ENCODE measurements at regions not wholly inside any gene's neighbourhood (a gene's known extent, or its start where the extent isn't known, plus 50 kb on each side); places are given as distances from the start of the nearest gene placed in this dataset.

DNA sequence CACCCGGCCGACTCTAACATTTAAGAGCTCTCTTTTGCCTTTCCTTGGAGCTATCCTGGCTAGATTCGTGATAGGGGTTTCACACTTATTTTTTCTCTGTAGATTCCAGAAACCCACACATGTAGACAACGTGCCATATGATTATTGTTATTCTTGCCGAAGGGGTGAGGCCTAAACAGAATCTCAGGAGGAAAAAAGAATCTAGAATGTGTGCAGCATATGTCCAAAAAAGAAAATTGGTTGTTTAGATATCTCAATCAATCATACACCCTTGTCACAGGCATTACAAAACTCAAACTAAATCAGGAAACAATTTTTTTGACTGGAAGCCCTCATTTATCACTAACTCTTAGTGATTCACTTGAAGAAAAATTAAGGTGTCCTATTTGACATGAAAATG is 66.9 kb upstream of the TGM3 start:
- H3K4me1 Mint-ChIP-seq (ENCODE audit: insufficient read depth, unreplicated experiment), result no peaks in the 10 kb centered on the region
- BruUV-seq (replicated peaks), result no TSS peak
- no peak overlapping the region for H3K27ac Mint-ChIP-seq (ENCODE audit: low read depth, unreplicated experiment)
- ChIA-PET POLR2A (interaction anchor here (0.6 to 0.7 kb wide), 2 partner anchors 17 to 423 kb away, joined by 3 to 4 read pairs; no protein-coding TSS in a partner anchor), CTCF (interaction anchor here (0.5 kb wide), 1 partner anchor 438 kb away, joined by 3 read pairs; no protein-coding TSS in a partner anchor)
- H3K27me3 Mint-ChIP-seq (ENCODE audit: insufficient read depth, unreplicated experiment), result no peaks in the 10 kb centered on the region
- H3K9me3 Mint-ChIP-seq (ENCODE audit: unreplicated experiment), result no peaks in the 10 kb centered on the region
- intact Hi-C loops (cut with micrococcal nuclease), result no loop called here
- H3K4me3 Mint-ChIP-seq (ENCODE audit: unreplicated experiment), result no peak overlapping the region
- TF ChIP-seq, protein P1, sequence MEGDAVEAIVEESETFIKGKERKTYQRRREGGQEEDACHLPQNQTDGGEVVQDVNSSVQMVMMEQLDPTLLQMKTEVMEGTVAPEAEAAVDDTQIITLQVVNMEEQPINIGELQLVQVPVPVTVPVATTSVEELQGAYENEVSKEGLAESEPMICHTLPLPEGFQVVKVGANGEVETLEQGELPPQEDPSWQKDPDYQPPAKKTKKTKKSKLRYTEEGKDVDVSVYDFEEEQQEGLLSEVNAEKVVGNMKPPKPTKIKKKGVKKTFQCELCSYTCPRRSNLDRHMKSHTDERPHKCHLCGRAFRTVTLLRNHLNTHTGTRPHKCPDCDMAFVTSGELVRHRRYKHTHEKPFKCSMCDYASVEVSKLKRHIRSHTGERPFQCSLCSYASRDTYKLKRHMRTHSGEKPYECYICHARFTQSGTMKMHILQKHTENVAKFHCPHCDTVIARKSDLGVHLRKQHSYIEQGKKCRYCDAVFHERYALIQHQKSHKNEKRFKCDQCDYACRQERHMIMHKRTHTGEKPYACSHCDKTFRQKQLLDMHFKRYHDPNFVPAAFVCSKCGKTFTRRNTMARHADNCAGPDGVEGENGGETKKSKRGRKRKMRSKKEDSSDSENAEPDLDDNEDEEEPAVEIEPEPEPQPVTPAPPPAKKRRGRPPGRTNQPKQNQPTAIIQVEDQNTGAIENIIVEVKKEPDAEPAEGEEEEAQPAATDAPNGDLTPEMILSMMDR (IDR thresholded peaks at IDR 0.05; ENCODE audit: unreplicated experiment), result no peak
- H3K36me3 Mint-ChIP-seq (ENCODE audit: insufficient read depth, unreplicated experiment), result no peaks in the 10 kb centered on the region
- no peak for DNase-seq (ENCODE audit: unreplicated experiment)

- no peak for DNase-seq (ENCODE audit: unreplicated experiment)
- ChIA-PET CTCF (interaction anchor here (0.6 to 1.4 kb wide), 4 partner anchors 23 to 466 kb away, joined by 3 to 6 read pairs (median 4); no protein-coding TSS in a partner anchor), POLR2A (interaction anchor here (0.6 kb wide), 2 partner anchors 22 to 70 kb away, joined by 3 read pairs; no protein-coding TSS in a partner anchor)
- TF ChIP-seq, protein P1 (IDR thresholded peaks at IDR 0.05; ENCODE audit: unreplicated experiment), result no peak
- Mint-ChIP-seq H3K4me1 (ENCODE audit: insufficient read depth, unreplicated experiment) (no peaks in the 10 kb centered on the region), H3K9me3 (ENCODE audit: unreplicated experiment) (no peaks in the 10 kb centered on the region), H3K27ac (ENCODE audit: low read depth, unreplicated experiment) (no peak overlapping the region), H3K27me3 (ENCODE audit: insufficient read depth, unreplicated experiment) (peaks cover 16% of the 10 kb centered on the region), H3K36me3 (ENCODE audit: insufficient read depth, unreplicated experiment) (no peaks in the 10 kb centered on the region), H3K4me3 (ENCODE audit: unreplicated experiment) (no peak overlapping the region)
- no TSS peak for BruUV-seq (replicated peaks)
- intact Hi-C loops (cut with micrococcal nuclease), result loop anchor here (10.0 kb wide), 1 partner anchor 114 kb away; no protein-coding TSS in a partner anchor
Observed at GRCh38 chr20:2230726-2231488, 64.9 kb upstream of the TGM3 start.

DNA sequence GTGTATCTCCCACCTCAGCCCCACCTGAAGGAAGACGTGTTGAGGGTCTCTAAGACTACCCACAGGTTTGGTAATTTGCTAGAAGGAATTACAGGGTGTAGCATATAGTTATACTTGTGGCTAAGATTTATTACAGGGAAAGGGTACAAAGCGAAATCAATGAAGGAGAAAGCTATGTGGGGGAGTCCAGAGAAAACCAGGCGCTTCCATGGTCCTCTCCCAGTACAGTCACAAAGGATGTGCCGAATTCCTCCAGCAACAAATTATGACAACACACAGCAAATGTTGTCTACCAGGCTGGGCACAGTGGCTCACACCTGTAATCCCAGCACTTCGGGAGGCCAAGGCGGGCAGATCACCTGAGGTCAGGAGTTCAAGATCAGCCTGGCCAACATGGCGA is 64.1 kb upstream of the TGM3 start:
- Mint-ChIP-seq H3K4me1 (ENCODE audit: insufficient read depth, unreplicated experiment) (peaks cover 7% of the 10 kb centered on the region), H3K36me3 (ENCODE audit: insufficient read depth, unreplicated experiment) (no peaks in the 10 kb centered on the region), H3K27ac (ENCODE audit: low read depth, unreplicated experiment) (no peak overlapping the region), H3K27me3 (ENCODE audit: insufficient read depth, unreplicated experiment) (peaks cover 16% of the 10 kb centered on the region), H3K4me3 (ENCODE audit: unreplicated experiment) (no peak overlapping the region), H3K9me3 (ENCODE audit: unreplicated experiment) (no peaks in the 10 kb centered on the region)
- TF ChIP-seq, protein P1 (IDR thresholded peaks at IDR 0.05; ENCODE audit: unreplicated experiment), result no peak
- ChIA-PET POLR2A (interaction anchor here (0.6 kb wide), 1 partner anchor 23 kb away, joined by 3 read pairs; no protein-coding TSS in a partner anchor), CTCF (interaction anchor here (1.4 kb wide), 1 partner anchor 24 kb away, joined by 6 read pairs; no protein-coding TSS in a partner anchor)
- intact Hi-C loops (cut with micrococcal nuclease), result loop anchor here (10.0 kb wide), 1 partner anchor 113 kb away; no protein-coding TSS in a partner anchor
- DNase-seq (ENCODE audit: unreplicated experiment), result no peak
- no TSS peak for BruUV-seq (replicated peaks)

- H3K4me3 Mint-ChIP-seq (ENCODE audit: unreplicated experiment), result no peak overlapping the region
- peaks cover 21% of the 10 kb centered on the region for H3K27me3 Mint-ChIP-seq (ENCODE audit: insufficient read depth, unreplicated experiment)
- TF ChIP-seq, protein P1 (IDR thresholded peaks at IDR 0.05; ENCODE audit: unreplicated experiment), result no peak
- POLR2A ChIA-PET, result interaction anchor here (0.6 to 0.7 kb wide), 3 partner anchors 24 to 168 kb away, joined by 3 to 4 read pairs (median 4); no protein-coding TSS in a partner anchor
- CTCF ChIA-PET, result interaction anchor here (0.7 to 1.1 kb wide), 3 partner anchors 134 to 220 kb away, joined by 3 read pairs; no protein-coding TSS in a partner anchor
- intact Hi-C loops (cut with micrococcal nuclease), result loop anchor here (10.0 kb wide), 1 partner anchor 110 kb away; no protein-coding TSS in a partner anchor
- H3K9me3 Mint-ChIP-seq (ENCODE audit: unreplicated experiment), result no peaks in the 10 kb centered on the region
- peaks cover 17% of the 10 kb centered on the region for H3K4me1 Mint-ChIP-seq (ENCODE audit: insufficient read depth, unreplicated experiment)
- H3K27ac Mint-ChIP-seq (ENCODE audit: low read depth, unreplicated experiment), result no peak overlapping the region
- DNase-seq (ENCODE audit: unreplicated experiment), result no peak
- H3K36me3 Mint-ChIP-seq (ENCODE audit: insufficient read depth, unreplicated experiment), result no peaks in the 10 kb centered on the region
- no TSS peak for BruUV-seq (replicated peaks)
Observed at GRCh38 chr20:2234598-2235191, 61.1 kb upstream of the TGM3 start.

Measured in MCF 10A (cell line).